HCT116 (cell line): ENCODE measurements at regions not wholly inside any gene's neighbourhood (a gene's known extent, or its start where the extent isn't known, plus 50 kb on each side); places are given as distances from the start of the nearest gene placed in this dataset.

Experiments used
- ATAC-seq: fragments of 200-7000 bp; cut with Tn5 transposase; 2 replicates; pipeline ENCODE4 v1.9.1; 2020; ENCODE audit warnings: mild to moderate bottlenecking, moderate library complexity
- BruUV-seq: library from RNA; stranded (reverse); fragments of 400-500 nt; replicated peaks from 2 replicates; lab custom pipeline; 2021; lab: Mats Ljungman, UMichigan
- CTCF ChIA-PET: fragments of 300-600 bp; sonication (Branson Sonifier 250); formaldehyde crosslinking; loops from one replicate; lab custom pipeline; 2021; ENCODE audit warnings: antibody characterized with exemption; lab: Charles Lee
- POLR2A ChIA-PET: fragments of 300-600, 350-600 bp; sonication (Branson Sonifier 250); formaldehyde crosslinking; loops from one replicate; lab custom pipeline; 2021; ENCODE audit warnings: antibody characterized with exemption; lab: Charles Lee
- RAD21 ChIA-PET, 2 experiments: fragments of 300-600 bp; sonication (Branson Sonifier 250); formaldehyde crosslinking; loops; one replicate each; lab custom pipeline; 2023; ENCODE audit warnings: low total read pairs in 2 of 2; ENCODE audit not compliant: uncharacterized antibody in 2 of 2, unreplicated experiment in 2 of 2, low non-redundant PET in 1 of 2; lab: Charles Lee
- DNase-seq: peaks from one replicate; pipeline ENCODE4 v3.0.0-alpha.2; 2010; ENCODE audit warnings: low read depth, low spot score
- H2AFZ ChIP-seq: fragments of 200-600 bp; shearing (Covaris generic), sonication (generic); 2 replicates; pipeline ENCODE4 v1.6.1; 2017; ENCODE audit warnings: low read depth, mixed run types, mixed read lengths, antibody characterized with exemption, low read length; ENCODE audit not compliant: poor library complexity, severe bottlenecking
- H3K27ac ChIP-seq: 2 replicates; pipeline ENCODE4 v1.5.1; 2012; ENCODE audit warnings: low read depth, low read length
- H3K27me3 ChIP-seq: fragments of 200-600 bp; sonication (generic); 2 replicates; pipeline ENCODE4 v1.6.1; 2016; ENCODE audit warnings: mixed run types, low read length, mixed read lengths; ENCODE audit not compliant: insufficient read depth
- H3K36me3 ChIP-seq, 2 experiments: fragments of 200-500 bp in 1 of 2; fragments of 200-600 bp in 1 of 2; sonication (Bioruptor generic) in 1 of 2; sonication (generic) in 1 of 2; 2 replicates each; pipeline versions ENCODE4 v1.5.1 to v1.6.1; 2014 to 2016; ENCODE audit warnings: low read length in 2 of 2, inconsistent platforms in 1 of 2, mixed read lengths in 1 of 2, mixed run types in 1 of 2; ENCODE audit not compliant: insufficient read depth in 2 of 2, control insufficient read depth in 1 of 2
- H3K4me1 ChIP-seq, 2 experiments: fragments of 200-600 bp in 1 of 2; sonication (generic) in 1 of 2; 2 replicates each; pipeline versions ENCODE4 v1.5.1 to v1.6.1; 2012 to 2017; ENCODE audit warnings: low read length in 2 of 2, inconsistent platforms in 1 of 2, mild to moderate bottlenecking in 1 of 2, mixed read lengths in 1 of 2, mixed run types in 1 of 2, moderate library complexity in 1 of 2; ENCODE audit not compliant: insufficient read depth in 2 of 2, control insufficient read depth in 1 of 2
- H3K4me2 ChIP-seq: fragments of 200-600 bp; sonication (generic); 2 replicates; pipeline ENCODE4 v1.6.1; 2017; ENCODE audit warnings: mixed run types, low read length, mixed read lengths
- H3K4me3 ChIP-seq, 2 experiments: fragments of 200-600 bp in 1 of 2; sonication (generic) in 1 of 2; replicated peaks in 1 of 2; 2 replicates each; pipeline ENCODE4 v1.5.1; 2011 to 2016; ENCODE audit warnings: low read length in 2 of 2, control low read depth in 1 of 2, low read depth in 1 of 2, mild to moderate bottlenecking in 1 of 2, mixed read lengths in 1 of 2, mixed run types in 1 of 2
- H3K79me2 ChIP-seq: fragments of 200-600 bp; sonication (generic); 2 replicates; pipeline ENCODE4 v1.6.1; 2017; ENCODE audit warnings: mild to moderate bottlenecking, mixed run types, low read length, moderate library complexity, mixed read lengths; ENCODE audit not compliant: insufficient read depth
- H3K9ac ChIP-seq: fragments of 200-600 bp; sonication (generic); 2 replicates; pipeline ENCODE4 v1.6.1; 2016; ENCODE audit warnings: low read length, mixed read lengths
- H3K9me2 ChIP-seq: fragments of 200-600 bp; sonication (generic), shearing (Covaris generic); 2 replicates; pipeline ENCODE4 v1.6.1; 2017; ENCODE audit warnings: mixed run types, mild to moderate bottlenecking, moderate library complexity; ENCODE audit not compliant: insufficient read depth
- H3K9me3 ChIP-seq, 2 experiments: fragments of 200-500 bp in 1 of 2; fragments of 200-600 bp in 1 of 2; sonication (Bioruptor generic) in 1 of 2; sonication (generic) in 1 of 2; 2 replicates each; pipeline ENCODE4 v1.6.1; 2014 to 2017; ENCODE audit warnings: low read length in 2 of 2, mixed read lengths in 2 of 2, inconsistent platforms in 1 of 2, low read depth in 1 of 2, mild to moderate bottlenecking in 1 of 2, mixed run types in 1 of 2, moderate library complexity in 1 of 2; ENCODE audit not compliant: control insufficient read depth in 1 of 2, insufficient read depth in 1 of 2
- H4K20me1 ChIP-seq: fragments of 200-600 bp; sonication (generic), shearing (Covaris generic); 2 replicates; pipeline ENCODE4 v1.6.1; 2017; ENCODE audit warnings: mixed run types, mild to moderate bottlenecking, moderate library complexity; ENCODE audit not compliant: insufficient read depth
- CBX3 ChIP-seq: IDR thresholded peaks from 2 replicates; pipeline ENCODE4 v1.6.1; 2012; ENCODE audit warnings: low read depth
- EGR1 ChIP-seq: IDR thresholded peaks from 2 replicates; pipeline ENCODE4 v1.6.1; 2012; ENCODE audit warnings: low read depth
- EZH2 ChIP-seq: fragments of 200-600 bp; sonication (generic); IDR thresholded peaks from 2 replicates; pipeline ENCODE4 v1.6.1; 2017; ENCODE audit warnings: antibody characterized with exemption, mixed run types
- JUND ChIP-seq: IDR thresholded peaks from 2 replicates; pipeline ENCODE4 v1.6.1; 2012
- POLR2A ChIP-seq: IDR thresholded peaks from 2 replicates; pipeline ENCODE4 v1.7.0; 2011; ENCODE audit warnings: borderline replicate concordance; ENCODE audit not compliant: insufficient read depth, insufficient read length; ENCODE audit errors: extremely low read depth
- RAD21 ChIP-seq: IDR thresholded peaks from 2 replicates; pipeline ENCODE4 v1.6.1; 2012; ENCODE audit warnings: low read depth, mild to moderate bottlenecking
- SRF ChIP-seq: IDR thresholded peaks from 2 replicates; pipeline ENCODE4 v1.6.1; 2012; ENCODE audit warnings: low read depth
- TCF7L2 ChIP-seq: IDR thresholded peaks from 2 replicates; pipeline ENCODE4 v1.7.0; 2011; ENCODE audit warnings: borderline replicate concordance, inconsistent platforms; ENCODE audit not compliant: insufficient read depth, insufficient read length; ENCODE audit errors: extremely low read depth
- YY1 ChIP-seq: IDR thresholded peaks from 2 replicates; pipeline ENCODE4 v1.6.1; 2011; ENCODE audit warnings: low read length, low read depth, moderate library complexity, mild to moderate bottlenecking; ENCODE audit not compliant: insufficient replicate concordance; ENCODE audit errors: extremely low read depth
- ZFX ChIP-seq: fragments of 450-650 bp; IDR thresholded peaks from 2 replicates; pipeline ENCODE4 v1.6.1; 2017
- ZNF274 ChIP-seq: fragments of 200-500 bp; sonication (Bioruptor generic); IDR thresholded peaks from 2 replicates; pipeline ENCODE4 v1.6.1; 2014; ENCODE audit warnings: mild to moderate bottlenecking, low read depth, low read length, inconsistent platforms
- intact Hi-C: fragments of 100-400 bp; cut with micrococcal nuclease; formaldehyde crosslinking; loops from 2 replicates; pipeline ENCODE4 v1.10.0; 2022
- TF ChIP-seq, protein P1 (sequence below): IDR thresholded peaks from 2 replicates; pipeline ENCODE4 v1.6.1; 2012; ENCODE audit warnings: low read depth
- TF ChIP-seq, protein P2 (sequence below): IDR thresholded peaks from 2 replicates; pipeline ENCODE4 v1.6.1; 2012

DNA sequence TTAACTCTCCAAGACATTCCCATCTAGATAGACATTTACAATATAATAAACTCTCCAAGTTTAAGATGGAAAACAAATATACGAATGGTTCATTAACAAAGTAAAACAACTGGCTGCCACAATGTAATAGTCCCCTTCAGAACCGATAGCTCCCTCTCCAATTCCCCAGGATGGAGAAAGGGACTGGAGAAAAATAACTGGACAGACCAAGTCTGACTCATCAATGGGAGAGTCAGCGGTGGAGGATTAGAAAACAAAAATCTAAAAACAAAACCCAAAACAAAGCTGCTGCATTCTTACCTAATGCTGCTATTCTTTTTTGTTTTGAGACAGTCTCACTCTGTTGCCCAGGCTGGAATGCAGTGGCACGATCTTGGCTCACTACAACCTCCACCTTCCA lies 468.1 kb downstream of the SHQ1 start:
- TF ChIP-seq CBX3, result no peak
- TF ChIP-seq EZH2, result no peak
- TF ChIP-seq, protein P1, sequence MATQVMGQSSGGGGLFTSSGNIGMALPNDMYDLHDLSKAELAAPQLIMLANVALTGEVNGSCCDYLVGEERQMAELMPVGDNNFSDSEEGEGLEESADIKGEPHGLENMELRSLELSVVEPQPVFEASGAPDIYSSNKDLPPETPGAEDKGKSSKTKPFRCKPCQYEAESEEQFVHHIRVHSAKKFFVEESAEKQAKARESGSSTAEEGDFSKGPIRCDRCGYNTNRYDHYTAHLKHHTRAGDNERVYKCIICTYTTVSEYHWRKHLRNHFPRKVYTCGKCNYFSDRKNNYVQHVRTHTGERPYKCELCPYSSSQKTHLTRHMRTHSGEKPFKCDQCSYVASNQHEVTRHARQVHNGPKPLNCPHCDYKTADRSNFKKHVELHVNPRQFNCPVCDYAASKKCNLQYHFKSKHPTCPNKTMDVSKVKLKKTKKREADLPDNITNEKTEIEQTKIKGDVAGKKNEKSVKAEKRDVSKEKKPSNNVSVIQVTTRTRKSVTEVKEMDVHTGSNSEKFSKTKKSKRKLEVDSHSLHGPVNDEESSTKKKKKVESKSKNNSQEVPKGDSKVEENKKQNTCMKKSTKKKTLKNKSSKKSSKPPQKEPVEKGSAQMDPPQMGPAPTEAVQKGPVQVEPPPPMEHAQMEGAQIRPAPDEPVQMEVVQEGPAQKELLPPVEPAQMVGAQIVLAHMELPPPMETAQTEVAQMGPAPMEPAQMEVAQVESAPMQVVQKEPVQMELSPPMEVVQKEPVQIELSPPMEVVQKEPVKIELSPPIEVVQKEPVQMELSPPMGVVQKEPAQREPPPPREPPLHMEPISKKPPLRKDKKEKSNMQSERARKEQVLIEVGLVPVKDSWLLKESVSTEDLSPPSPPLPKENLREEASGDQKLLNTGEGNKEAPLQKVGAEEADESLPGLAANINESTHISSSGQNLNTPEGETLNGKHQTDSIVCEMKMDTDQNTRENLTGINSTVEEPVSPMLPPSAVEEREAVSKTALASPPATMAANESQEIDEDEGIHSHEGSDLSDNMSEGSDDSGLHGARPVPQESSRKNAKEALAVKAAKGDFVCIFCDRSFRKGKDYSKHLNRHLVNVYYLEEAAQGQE, result no peak
- TF ChIP-seq YY1, result no peak
- TF ChIP-seq JUND, result no peak
- no peak for TF ChIP-seq TCF7L2
- no peak for TF ChIP-seq RAD21
- TF ChIP-seq ZNF274, result no peak
- TF ChIP-seq SRF, result no peak
- no peak for TF ChIP-seq EGR1
- TF ChIP-seq ZFX, result no peak
- TF ChIP-seq POLR2A, result no peak
- TF ChIP-seq, protein P2, sequence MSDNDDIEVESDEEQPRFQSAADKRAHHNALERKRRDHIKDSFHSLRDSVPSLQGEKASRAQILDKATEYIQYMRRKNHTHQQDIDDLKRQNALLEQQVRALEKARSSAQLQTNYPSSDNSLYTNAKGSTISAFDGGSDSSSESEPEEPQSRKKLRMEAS, result no peak
- no peak overlapping the region for H3K9ac ChIP-seq
- peaks cover 3 to 7% of the 10 kb centered on the region in 2 experiments; a peak in 2 of 4 replicates for H3K36me3 ChIP-seq
- H3K4me1 ChIP-seq, result peaks cover 0 to 4% of the 10 kb centered on the region in 2 experiments; a peak in 1 of 4 replicates
- no peak overlapping the region for H3K4me2 ChIP-seq
- intact Hi-C loops, result no loop called here
- H3K27me3 ChIP-seq, result no peaks in the 10 kb centered on the region
- H3K79me2 ChIP-seq, result peaks cover 65% of the 10 kb centered on the region
- ChIA-PET CTCF (no interaction called here), RAD21 (no interaction called here), POLR2A (no interaction called here)
- peaks cover 12% of the 10 kb centered on the region; the same call in 1 of the 2 replicates for H4K20me1 ChIP-seq
- no peak overlapping the region for H2AFZ ChIP-seq
- DNase-seq (no peak), ATAC-seq (no peak)
- H3K9me3 ChIP-seq, result no peaks in the 10 kb centered on the region
- H3K9me2 ChIP-seq, result no peaks in the 10 kb centered on the region
- H3K27ac ChIP-seq, result no peak overlapping the region
- no peak overlapping the region for H3K4me3 ChIP-seq
- no TSS peak for BruUV-seq
